ENCODE measurements at regions not wholly inside any gene's neighbourhood (a gene's known extent, or its start where the extent isn't known, plus 50 kb on each side); places are given as distances from the start of the nearest gene placed in this dataset.

GRCh38 chrX:124910611-124911010 lies 409.1 kb upstream of the TEX13C start:
- TF ChIP-seq CTCF (IDR thresholded peaks at IDR 0.05): no peak
- TF ChIP-seq POLR2A (IDR thresholded peaks at IDR 0.05): no peak
